ENCODE measurements at regions not wholly inside any gene's neighbourhood (a gene's known extent, or its start where the extent isn't known, plus 50 kb on each side); places are given as distances from the start of the nearest gene placed in this dataset.
"Not testable (repeated sequence)": the region's sequence is repeated elsewhere in the genome, so short reads cannot be mapped to it uniquely, and the experiment has no call there.

DNA sequence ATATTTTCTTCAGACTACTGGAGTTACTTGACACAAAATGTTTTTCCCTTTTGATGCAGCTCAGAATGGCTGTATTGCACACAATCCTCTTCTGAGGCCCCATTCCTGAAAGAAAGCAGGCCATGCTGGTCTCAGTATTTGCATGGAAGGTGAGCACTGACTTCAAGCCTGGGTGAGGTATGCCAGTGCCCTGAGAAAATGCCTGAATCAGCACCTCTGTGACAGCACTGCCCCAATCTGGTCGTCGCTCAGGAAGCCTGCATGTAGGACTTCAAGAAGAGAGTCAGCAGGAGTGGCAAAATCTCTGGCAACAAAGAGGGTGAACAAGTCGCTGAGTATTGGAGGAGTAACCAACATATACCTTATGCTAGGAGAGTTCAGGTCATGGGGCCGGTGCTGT is 425.2 kb upstream of the PIK3R1 start:
- no peak overlapping the region for H3K27ac Mint-ChIP-seq
- POLR2A ChIA-PET, result no interaction called here
- DNase-seq (no peak), ATAC-seq (ENCODE audit: low read depth) (no peak)
- no peaks in the 10 kb centered on the region for H3K4me1 Mint-ChIP-seq
- no peaks in the 10 kb centered on the region for H3K9me3 Mint-ChIP-seq
- H3K4me3 Mint-ChIP-seq, result no peak overlapping the region
- no peaks in the 10 kb centered on the region for H3K36me3 Mint-ChIP-seq
- no peaks in the 10 kb centered on the region for H3K27me3 Mint-ChIP-seq

DNA sequence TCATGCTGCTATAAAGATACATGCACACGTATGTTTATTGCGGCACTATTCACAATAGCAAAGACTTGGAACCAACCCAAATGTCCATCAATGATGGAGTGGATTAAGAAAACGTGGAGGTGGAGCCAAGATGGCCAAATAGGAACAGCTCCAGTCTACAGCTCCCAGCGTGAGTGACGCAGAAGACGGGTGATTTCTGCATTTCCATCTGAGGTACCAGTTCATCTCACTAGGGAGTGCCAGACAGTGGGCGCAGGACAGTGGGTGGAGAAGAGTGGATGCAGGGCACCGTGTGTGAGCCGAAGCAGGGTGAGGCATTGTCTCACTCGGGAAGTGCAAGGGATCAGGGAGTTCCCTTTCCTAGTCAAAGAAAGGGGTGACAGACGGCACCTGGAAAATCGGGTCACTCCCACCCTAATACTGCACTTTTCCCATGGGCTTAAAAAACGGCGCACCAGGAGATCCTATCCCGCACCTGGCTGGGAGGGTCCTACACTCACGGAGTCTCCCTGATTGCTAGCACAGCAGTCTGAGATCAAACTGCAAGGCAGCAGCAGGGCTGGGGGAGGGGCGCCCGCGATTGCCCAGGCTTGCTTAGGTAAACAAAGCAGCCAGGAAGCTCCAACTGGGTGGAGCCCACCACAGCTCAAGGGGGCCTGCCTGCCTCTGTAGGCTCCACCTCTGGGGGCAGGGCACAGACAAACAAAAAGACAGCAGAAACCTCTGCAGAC is 435.5 kb upstream of the PIK3R1 start:
- H3K27ac Mint-ChIP-seq; POLR2A ChIA-PET; H3K36me3 Mint-ChIP-seq; ATAC-seq (ENCODE audit: low read depth); H3K27me3 Mint-ChIP-seq; DNase-seq; H3K4me1 Mint-ChIP-seq; H3K4me3 Mint-ChIP-seq; H3K9me3 Mint-ChIP-seq: not testable (repeated sequence)

DNA sequence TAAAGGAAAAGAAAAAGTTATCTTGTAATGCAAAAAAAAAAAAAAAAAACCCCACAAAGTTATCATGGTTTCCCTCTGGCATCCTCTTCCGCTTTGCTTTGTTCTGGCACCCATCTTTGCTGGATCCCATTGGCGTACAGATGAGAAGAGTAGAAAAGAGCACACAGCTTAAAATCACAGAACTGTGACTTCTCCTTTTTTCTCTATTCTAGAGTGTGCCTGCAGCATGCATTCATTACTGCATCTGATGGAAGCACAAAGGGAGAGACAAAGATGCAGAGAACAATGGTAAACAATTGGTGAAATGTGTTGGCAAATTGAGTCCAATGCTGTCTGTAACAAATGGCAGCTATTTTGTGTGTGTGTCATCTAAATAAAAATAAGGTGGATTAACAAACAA is 440.8 kb upstream of the PIK3R1 start:
- Mint-ChIP-seq H3K4me1 (no peaks in the 10 kb centered on the region), H3K27ac (no peak overlapping the region), H3K9me3 (peaks cover 3% of the 10 kb centered on the region), H3K4me3 (no peak overlapping the region), H3K36me3 (peaks cover under 1% of the 10 kb centered on the region), H3K27me3 (peaks cover 6% of the 10 kb centered on the region)
- POLR2A ChIA-PET, result no interaction called here
- DNase-seq (no peak), ATAC-seq (ENCODE audit: low read depth) (no peak)

DNA sequence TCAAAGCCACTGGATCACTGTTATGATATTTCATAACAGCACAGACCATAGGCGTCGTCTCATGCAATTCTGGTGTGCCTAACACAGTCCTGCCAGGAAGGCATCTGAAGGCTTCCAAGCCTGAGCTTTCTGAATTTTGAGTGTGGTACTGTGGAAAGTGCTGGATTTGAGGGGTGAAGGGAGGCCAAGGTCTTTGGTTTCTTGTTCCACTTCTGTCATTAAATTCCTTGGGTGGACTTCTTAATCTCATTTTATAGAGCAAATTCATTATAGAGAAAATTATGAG is 441.3 kb upstream of the PIK3R1 start:
- POLR2A ChIA-PET, result no interaction called here
- no peaks in the 10 kb centered on the region for H3K36me3 Mint-ChIP-seq
- H3K4me3 Mint-ChIP-seq, result no peak overlapping the region
- no peaks in the 10 kb centered on the region for H3K4me1 Mint-ChIP-seq
- ATAC-seq (ENCODE audit: low read depth) (no peak), DNase-seq (no peak)
- peaks cover 2% of the 10 kb centered on the region for H3K9me3 Mint-ChIP-seq
- no peak overlapping the region for H3K27ac Mint-ChIP-seq
- peaks cover 6% of the 10 kb centered on the region for H3K27me3 Mint-ChIP-seq

DNA sequence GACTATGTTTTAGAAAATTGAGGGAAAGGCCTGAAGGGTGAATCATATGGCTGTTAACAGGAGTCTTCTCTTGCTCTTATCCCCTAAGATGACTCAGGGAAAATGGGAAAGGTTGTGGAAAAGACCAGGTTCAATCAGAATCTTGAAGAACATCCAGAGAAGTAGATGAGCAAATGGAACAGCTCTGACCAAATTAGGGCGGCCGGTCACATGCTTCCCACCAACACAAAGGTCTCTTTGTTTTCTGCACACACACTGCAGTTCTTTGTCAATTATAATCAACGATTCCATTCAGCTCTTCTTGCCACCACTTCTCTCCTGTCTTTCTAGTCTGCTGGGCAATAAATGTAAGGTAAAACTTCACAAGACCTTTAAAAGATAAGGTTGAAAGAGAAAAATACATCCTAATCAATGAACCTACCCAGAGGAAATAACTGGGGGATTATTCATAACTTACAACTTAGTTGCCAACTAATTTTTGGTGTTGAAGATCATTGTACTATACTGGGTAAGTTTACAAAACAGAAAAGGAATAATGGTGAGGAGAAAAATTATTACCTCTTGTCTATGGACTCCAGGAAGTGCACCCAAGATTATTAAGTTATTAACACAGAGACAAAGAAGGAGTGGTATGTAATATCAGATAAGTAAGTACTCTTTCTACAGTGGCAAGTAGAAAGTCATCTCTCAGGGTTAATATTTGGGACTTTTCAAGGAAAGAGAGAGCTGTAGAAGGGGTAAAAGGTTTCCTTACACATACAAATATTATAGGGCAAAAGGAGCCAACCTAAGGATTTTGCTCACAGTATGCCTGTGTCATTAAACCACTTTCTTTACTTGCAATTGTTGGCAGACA is 441.9 kb upstream of the PIK3R1 start:
- ATAC-seq (ENCODE audit: low read depth) (no peak), DNase-seq (no peak)
- Mint-ChIP-seq H3K4me1 (no peaks in the 10 kb centered on the region), H3K9me3 (peaks cover 2% of the 10 kb centered on the region), H3K27me3 (peaks cover 6% of the 10 kb centered on the region), H3K27ac (peak overlapping the region; percentile 5), H3K4me3 (no peak overlapping the region), H3K36me3 (no peaks in the 10 kb centered on the region)
- POLR2A ChIA-PET, result no interaction called here

DNA sequence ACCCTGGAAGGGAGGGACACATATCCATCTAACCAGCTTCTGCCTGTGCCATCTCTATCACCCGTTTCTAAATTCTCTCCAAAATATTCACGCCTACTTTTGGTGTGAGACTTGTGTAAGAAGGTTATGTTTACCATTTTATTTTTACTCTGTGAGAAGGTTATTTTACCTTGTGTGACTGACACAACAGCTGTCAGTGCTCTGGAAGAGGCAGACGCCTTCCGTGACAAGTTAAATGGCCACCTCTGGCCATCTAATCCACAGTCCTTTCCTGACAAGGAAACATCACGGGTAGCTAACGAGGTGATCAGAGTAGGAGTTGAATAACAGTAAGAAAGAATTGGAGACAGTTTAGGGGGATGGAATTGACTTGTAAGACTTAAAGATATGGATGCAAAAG is 443.8 kb upstream of the PIK3R1 start:
- Mint-ChIP-seq H3K4me1 (no peaks in the 10 kb centered on the region), H3K4me3 (no peak overlapping the region), H3K36me3 (no peaks in the 10 kb centered on the region), H3K27ac (no peak overlapping the region), H3K9me3 (no peaks in the 10 kb centered on the region), H3K27me3 (peaks cover 6% of the 10 kb centered on the region)
- DNase-seq (no peak), ATAC-seq (ENCODE audit: low read depth) (no peak)
- POLR2A ChIA-PET, result interaction anchor here (0.6 kb wide), 1 partner anchor 1726 kb away, joined by 7 read pairs; no protein-coding TSS in a partner anchor

DNA sequence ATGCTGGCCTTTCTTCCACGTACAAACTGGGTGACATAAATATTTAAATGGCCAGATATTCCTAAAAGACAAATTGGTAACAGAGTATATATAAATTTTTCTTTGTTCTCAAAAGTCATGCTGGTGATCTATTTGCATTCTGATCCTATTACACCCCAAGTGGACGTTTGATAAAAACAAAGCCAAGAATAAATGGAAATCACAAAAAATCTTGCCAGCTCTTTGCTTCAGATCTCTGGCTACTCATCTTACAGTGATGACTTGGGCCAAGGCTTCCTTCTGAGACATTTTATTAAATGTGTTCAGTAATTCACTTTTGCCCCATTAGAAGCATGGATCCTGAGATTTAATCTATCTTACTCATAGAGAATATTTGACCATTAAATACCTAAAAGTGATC is 444.3 kb upstream of the PIK3R1 start:
- Mint-ChIP-seq H3K36me3 (no peaks in the 10 kb centered on the region), H3K27me3 (peaks cover 6% of the 10 kb centered on the region), H3K9me3 (no peaks in the 10 kb centered on the region), H3K4me1 (no peaks in the 10 kb centered on the region), H3K27ac (no peak overlapping the region), H3K4me3 (no peak overlapping the region)
- no peak for DNase-seq
- ATAC-seq (ENCODE audit: low read depth), result no peak
- POLR2A ChIA-PET, result no interaction called here

DNA sequence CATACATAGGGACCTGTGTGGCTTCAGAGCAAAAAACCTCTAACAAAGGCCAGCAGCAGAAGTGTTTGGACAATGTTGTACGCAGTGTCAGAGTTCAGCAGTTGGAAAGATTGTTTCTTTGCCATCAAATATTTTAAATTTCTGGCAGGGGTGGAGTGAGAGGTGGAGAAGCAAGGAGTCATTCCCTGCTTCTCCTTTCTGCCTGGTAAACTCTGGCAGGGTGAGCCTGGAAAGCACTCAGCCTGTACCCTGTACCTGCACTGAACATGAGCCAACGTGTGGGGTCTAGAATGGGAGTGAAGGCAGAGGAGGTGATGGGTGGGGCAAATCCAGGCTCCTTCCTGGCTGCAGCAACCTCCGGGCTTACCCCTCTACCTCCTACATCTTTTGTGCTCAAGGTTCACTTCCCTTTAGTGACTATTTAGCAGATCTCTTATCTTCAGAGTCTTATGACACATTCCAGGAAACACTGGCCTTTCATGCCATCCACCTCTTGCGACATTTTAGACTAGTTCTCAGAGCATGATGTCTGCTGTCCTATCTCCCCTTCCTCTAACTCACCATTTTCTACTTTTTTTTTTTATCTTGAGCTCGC is 445.0 kb upstream of the PIK3R1 start:
- ATAC-seq (ENCODE audit: low read depth) (no peak), DNase-seq (no peak)
- Mint-ChIP-seq H3K27me3 (peaks cover 6% of the 10 kb centered on the region), H3K36me3 (no peaks in the 10 kb centered on the region), H3K9me3 (no peaks in the 10 kb centered on the region), H3K4me1 (no peaks in the 10 kb centered on the region), H3K27ac (no peak overlapping the region), H3K4me3 (no peak overlapping the region)
- POLR2A ChIA-PET, result no interaction called here

DNA sequence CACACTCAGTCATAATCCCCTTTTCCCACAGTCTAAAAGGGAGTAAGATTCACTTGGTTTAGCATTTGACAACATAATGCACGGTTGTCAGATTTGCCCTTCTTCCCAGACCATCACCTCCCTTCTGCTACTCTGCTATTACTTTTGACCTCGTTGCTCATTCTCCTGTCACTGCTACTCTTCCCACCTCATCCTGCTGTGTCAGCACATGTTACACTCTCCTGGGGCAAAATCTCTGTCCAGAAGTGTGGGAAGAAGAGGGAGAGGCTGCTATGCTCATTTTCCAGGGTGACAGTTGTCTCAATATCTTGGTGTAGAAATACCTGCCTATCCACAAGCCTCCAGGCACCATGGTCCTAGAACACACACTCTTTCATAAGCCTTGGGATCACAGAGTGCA is 449.9 kb upstream of the PIK3R1 start:
- Mint-ChIP-seq H3K27me3 (peaks cover 4% of the 10 kb centered on the region), H3K36me3 (no peaks in the 10 kb centered on the region), H3K27ac (no peak overlapping the region), H3K4me1 (no peaks in the 10 kb centered on the region), H3K9me3 (peaks cover 6% of the 10 kb centered on the region), H3K4me3 (no peak overlapping the region)
- no peak for DNase-seq
- no peak for ATAC-seq (ENCODE audit: low read depth)
- POLR2A ChIA-PET, result no interaction called here

DNA sequence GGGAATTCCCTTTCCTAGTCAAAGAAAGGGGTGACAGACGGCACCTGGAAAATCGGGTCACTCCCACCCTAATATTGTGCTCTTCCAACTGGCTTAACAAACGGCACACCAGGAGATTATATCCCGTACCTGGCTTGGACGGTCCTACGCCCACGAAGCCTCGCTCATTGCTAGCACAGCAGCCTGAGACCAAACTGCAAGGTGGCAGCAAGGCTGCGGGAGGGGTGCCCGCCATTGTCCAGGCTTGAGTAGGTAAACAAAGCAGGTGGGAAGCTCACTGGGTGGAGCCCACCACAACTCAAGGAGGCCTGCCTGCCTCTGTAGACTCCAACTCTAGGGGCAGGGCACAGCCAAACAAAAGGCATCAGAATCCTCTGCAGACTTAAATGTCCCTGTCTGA is 457.8 kb upstream of the PIK3R1 start:
- H3K4me1 Mint-ChIP-seq; H3K4me3 Mint-ChIP-seq; H3K27me3 Mint-ChIP-seq; H3K36me3 Mint-ChIP-seq; ATAC-seq (ENCODE audit: low read depth); DNase-seq; POLR2A ChIA-PET; H3K27ac Mint-ChIP-seq: not testable (repeated sequence)
- peaks cover 13% of the 10 kb centered on the region for H3K9me3 Mint-ChIP-seq

DNA sequence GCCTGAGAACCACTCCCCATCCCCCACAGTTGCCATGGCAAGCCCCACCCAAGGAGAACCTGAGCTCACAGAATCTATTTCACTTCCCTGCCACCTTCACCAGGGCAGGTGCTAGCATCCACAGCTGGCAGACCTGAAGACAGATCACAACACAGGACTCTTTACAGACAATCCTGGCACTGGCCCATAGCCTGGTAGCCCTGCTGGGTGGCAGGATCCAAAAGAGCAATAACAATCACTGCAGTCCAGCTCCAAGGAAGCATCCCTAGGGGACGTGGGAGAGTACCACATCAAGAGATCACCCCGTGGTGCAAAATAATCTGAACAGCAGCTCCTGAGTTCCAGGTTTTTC is 463.2 kb upstream of the PIK3R1 start:
- Mint-ChIP-seq H3K4me1 (no peaks in the 10 kb centered on the region), H3K27me3 (no peaks in the 10 kb centered on the region), H3K36me3 (no peaks in the 10 kb centered on the region), H3K4me3 (no peak overlapping the region), H3K27ac (no peak overlapping the region), H3K9me3 (peaks cover 7% of the 10 kb centered on the region)
- ATAC-seq (ENCODE audit: low read depth) (no peak), DNase-seq (no peak)
- POLR2A ChIA-PET, result no interaction called here

DNA sequence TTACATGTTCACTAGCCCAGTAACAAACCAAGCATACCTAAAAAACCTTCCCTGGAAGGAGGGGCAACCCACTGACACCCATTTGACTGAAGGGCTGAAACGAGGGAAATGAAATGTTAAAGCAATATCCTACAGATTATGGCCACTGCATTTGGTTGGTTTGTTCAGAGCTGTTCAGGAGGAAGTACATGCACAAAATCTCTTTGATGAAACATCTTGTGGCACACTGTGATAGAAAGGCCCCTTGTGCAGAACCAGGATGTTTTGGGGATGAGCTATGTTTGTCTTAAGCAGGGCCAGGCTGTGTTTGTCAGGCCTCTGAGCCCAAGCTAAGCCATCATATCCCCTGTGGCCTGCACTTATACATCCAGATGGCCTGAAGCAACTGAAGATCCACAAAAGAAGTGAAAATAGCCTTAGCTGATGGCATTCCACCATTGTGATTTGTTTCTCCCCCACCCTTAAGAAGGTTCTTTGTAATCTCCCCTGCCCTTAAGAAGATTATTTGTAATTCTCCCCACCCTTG is 467.3 kb upstream of the PIK3R1 start:
- ATAC-seq (ENCODE audit: low read depth) (no peak), DNase-seq (no peak)
- POLR2A ChIA-PET, result no interaction called here
- Mint-ChIP-seq H3K27me3 (no peaks in the 10 kb centered on the region), H3K4me3 (no peak overlapping the region), H3K4me1 (no peaks in the 10 kb centered on the region), H3K9me3 (peaks cover 12% of the 10 kb centered on the region), H3K36me3 (no peaks in the 10 kb centered on the region), H3K27ac (no peak overlapping the region)

DNA sequence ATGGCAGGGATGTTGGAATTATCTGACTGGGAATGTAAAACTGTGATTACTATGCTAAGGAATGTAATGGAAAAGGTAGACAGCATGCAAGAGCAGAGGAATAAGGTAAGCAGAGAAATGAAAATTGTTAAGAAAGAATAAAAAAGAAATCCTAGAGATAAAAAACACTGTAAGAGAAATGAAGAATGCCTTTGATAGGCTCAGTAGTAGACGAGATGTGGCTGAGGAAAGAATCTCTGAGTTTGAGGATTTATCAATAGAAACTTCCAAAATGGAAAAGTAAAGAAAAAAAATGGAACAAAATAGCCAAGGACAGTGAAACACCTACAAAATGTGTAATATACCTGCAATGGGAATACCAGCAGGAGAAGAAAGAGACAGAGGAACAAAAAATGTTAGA is 468.5 kb upstream of the PIK3R1 start:
- Mint-ChIP-seq H3K36me3 (no peaks in the 10 kb centered on the region), H3K27me3 (no peaks in the 10 kb centered on the region), H3K9me3 (peaks cover 12% of the 10 kb centered on the region), H3K4me1 (no peaks in the 10 kb centered on the region), H3K27ac (no peak overlapping the region), H3K4me3 (no peak overlapping the region)
- POLR2A ChIA-PET, result no interaction called here
- DNase-seq (no peak), ATAC-seq (ENCODE audit: low read depth) (no peak)

DNA sequence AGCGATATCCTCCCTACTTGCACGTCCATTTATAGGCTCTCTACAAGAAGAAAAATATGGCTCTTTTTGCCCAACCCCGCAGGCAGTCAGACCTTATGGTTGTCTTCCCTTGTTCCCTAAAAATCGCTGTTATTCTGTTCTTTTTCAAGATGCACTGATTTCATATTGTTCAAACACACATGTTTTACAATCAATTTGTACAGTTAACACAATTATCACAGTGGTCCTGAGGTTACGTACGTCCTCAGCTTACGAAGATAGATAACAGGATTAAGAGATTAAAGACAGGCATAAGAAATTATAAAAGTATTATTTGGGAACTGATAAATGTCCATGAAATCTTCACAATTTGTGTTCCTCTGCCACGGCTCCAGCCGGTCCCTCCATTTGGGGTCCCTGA is 468.9 kb upstream of the PIK3R1 start:
- H3K4me1 Mint-ChIP-seq; ATAC-seq (ENCODE audit: low read depth); H3K36me3 Mint-ChIP-seq; H3K27ac Mint-ChIP-seq; H3K27me3 Mint-ChIP-seq; H3K4me3 Mint-ChIP-seq; DNase-seq; POLR2A ChIA-PET: not testable (repeated sequence)
- peaks cover 12% of the 10 kb centered on the region for H3K9me3 Mint-ChIP-seq
